ENCODE measurements at regions not wholly inside any gene's neighbourhood (a gene's known extent, or its start where the extent isn't known, plus 50 kb on each side); places are given as distances from the start of the nearest gene placed in this dataset.

GRCh38 chr13:69391756-69392155 is 715.9 kb upstream of the ATXN8OS start:
- H3K4me3 ChIP-seq (ENCODE audit: low read length), result no peak overlapping the region
- DNase-seq (ENCODE audit: low read depth), result no peak
- no peak for TF ChIP-seq CTCF (conservative IDR thresholded peaks at IDR 0.05; ENCODE audit: low read length)

GRCh38 chr13:69389899-69390298 is 717.7 kb upstream of the ATXN8OS start:
- TF ChIP-seq CTCF (conservative IDR thresholded peaks at IDR 0.05; ENCODE audit: low read length), result no peak
- no peak overlapping the region for H3K4me3 ChIP-seq (ENCODE audit: low read length)
- DNase-seq (ENCODE audit: low read depth), result no peak

- no peak overlapping the region for H3K4me3 ChIP-seq (ENCODE audit: low read length)
- TF ChIP-seq CTCF (conservative IDR thresholded peaks at IDR 0.05; ENCODE audit: low read length), result no peak
- no peak for DNase-seq (ENCODE audit: low read depth)
Measured at GRCh38 chr13:69373747-69374425, 733.7 kb upstream of the ATXN8OS start.

GRCh38 chr13:69363360-69363759 is 744.3 kb upstream of the ATXN8OS start:
- TF ChIP-seq CTCF (conservative IDR thresholded peaks at IDR 0.05; ENCODE audit: low read length), result no peak
- no peak overlapping the region for H3K4me3 ChIP-seq (ENCODE audit: low read length)
- DNase-seq (ENCODE audit: low read depth), result no peak

GRCh38 chr13:69331245-69331644 is 776.4 kb upstream of the ATXN8OS start:
- no peak overlapping the region for H3K4me3 ChIP-seq (ENCODE audit: low read length)
- DNase-seq (ENCODE audit: low read depth), result no peak
- TF ChIP-seq CTCF (conservative IDR thresholded peaks at IDR 0.05; ENCODE audit: low read length), result no peak

GRCh38 chr13:69324090-69324886 is 783.3 kb upstream of the ATXN8OS start:
- no peak for DNase-seq (ENCODE audit: low read depth)
- no peak overlapping the region for H3K4me3 ChIP-seq (ENCODE audit: low read length)
- no peak for TF ChIP-seq CTCF (conservative IDR thresholded peaks at IDR 0.05; ENCODE audit: low read length)

- no peak for TF ChIP-seq CTCF (conservative IDR thresholded peaks at IDR 0.05; ENCODE audit: low read length)
- no peak for DNase-seq (ENCODE audit: low read depth)
- no peak overlapping the region for H3K4me3 ChIP-seq (ENCODE audit: low read length)
Measured at GRCh38 chr13:69319656-69320055, 788.0 kb upstream of the ATXN8OS start.

Measured in AG10803 (cell line).